H1 (cell line): ENCODE measurements at regions not wholly inside any gene's neighbourhood (a gene's known extent, or its start where the extent isn't known, plus 50 kb on each side); places are given as distances from the start of the nearest gene placed in this dataset.

ENCODE experiments used
- CTCF ChIP-seq, 3 experiments: IDR thresholded peaks; 1 replicate in 2 of 3; 2 replicates in 1 of 3; pipeline versions ENCODE4 v1.5.1 to v1.6.1; 2011; ENCODE audit warnings: low read length in 3 of 3, mild to moderate bottlenecking in 3 of 3, inconsistent platforms in 2 of 3, low read depth in 1 of 3, moderate library complexity in 1 of 3; ENCODE audit not compliant: insufficient read depth in 1 of 3; ENCODE audit errors: control extremely low read depth in 1 of 3
- USF2 ChIP-seq: IDR thresholded peaks from 2 replicates; pipeline ENCODE4 v1.6.1; 2011; ENCODE audit warnings: low read length, improper control_type of control experiment

- TF ChIP-seq CTCF (IDR thresholded peaks at IDR 0.05; ENCODE audit: control extremely low read depth in 1 of 3, insufficient read depth in 1 of 3, low read depth in 1 of 3, low read length in 3 of 3) (no peak), USF2 (no peak)
These were observed 178.2 kb upstream of the PITRM1 start for GRCh38 chr10:3350617-3351258.
